ENCODE measurements at regions not wholly inside any gene's neighbourhood (a gene's known extent, or its start where the extent isn't known, plus 50 kb on each side); places are given as distances from the start of the nearest gene placed in this dataset.

- no peak for DNase-seq
These were observed 164.5 kb downstream of the TDRD15 start for GRCh38 chr2:21288299-21288698.

DNA sequence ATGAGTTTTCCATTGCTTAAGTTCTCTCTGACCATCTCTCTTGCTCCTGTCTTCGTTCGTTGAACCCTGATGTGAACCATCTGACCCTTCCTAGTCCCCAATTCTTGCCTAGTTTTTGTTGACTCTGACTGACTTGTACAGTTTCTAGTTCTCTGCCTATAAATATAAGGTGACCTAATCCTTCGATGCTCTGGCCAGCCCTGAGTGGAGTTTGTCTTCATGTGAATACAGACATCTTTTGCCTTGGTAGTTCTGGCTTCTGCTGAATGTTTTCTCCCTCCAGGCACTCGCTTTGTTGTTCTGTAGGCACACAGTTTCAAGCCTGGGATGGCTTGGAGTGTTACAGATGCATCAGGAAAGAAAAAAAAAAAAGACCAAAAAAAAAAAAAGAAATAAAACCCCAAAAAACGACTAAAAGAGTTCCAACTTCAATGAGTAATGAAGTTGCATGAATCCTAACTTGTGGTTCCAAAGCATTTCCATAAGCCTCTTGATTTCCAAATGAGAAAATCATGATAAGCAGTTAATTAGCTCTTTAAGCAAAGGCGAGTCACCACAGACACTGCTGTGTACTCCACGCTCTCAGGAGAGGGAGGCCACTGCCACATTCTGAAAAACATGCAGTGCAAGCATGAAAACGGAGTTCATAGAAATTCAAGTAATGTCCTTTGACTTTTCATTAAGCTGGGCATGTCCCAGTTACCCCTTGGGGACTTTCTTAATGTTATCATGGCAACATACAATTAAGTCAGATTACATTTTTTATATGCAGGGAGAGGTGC is 165.2 kb downstream of the TDRD15 start:
- DNase-seq: no peak

GRCh38 chr2:21289551-21289950 is 165.8 kb downstream of the TDRD15 start:
- DNase-seq: no peak

GRCh38 chr2:21289989-21290388 is 166.2 kb downstream of the TDRD15 start:
- no peak for DNase-seq

GRCh38 chr2:21291426-21291825 is 167.7 kb downstream of the TDRD15 start:
- DNase-seq: no peak

- no peak for DNase-seq
These were observed 170.7 kb downstream of the TDRD15 start for GRCh38 chr2:21294446-21294845.

- no peak for DNase-seq
These were observed 175.6 kb downstream of the TDRD15 start for GRCh38 chr2:21299411-21299810.

DNA sequence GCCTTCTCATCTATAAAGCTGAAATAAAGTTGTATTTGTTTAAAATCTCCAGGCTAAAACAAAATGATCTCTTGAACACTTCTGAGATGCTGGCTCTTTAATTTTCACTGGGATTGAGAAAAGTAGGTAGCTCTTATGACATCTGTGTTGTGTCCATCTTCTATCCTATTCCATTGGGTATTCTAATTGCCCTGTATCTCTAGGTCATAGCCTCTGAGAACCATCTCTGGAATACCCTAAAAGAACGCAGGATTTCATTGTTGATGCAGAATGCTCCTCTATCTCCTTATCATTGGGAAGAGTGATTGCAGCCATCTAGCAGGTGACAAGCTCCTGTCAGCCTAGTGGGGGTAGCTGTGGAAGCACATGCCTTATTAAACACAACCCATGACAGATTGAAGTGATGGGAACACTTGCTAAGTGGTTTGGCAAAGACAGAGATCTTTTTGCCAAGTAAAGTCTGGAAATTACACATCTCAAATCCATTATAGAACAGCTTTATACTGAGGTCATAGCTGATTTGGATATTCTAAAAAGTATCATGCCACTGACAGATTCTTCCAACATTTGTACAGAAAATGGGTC is 178.2 kb downstream of the TDRD15 start:
- DNase-seq: no peak

DNA sequence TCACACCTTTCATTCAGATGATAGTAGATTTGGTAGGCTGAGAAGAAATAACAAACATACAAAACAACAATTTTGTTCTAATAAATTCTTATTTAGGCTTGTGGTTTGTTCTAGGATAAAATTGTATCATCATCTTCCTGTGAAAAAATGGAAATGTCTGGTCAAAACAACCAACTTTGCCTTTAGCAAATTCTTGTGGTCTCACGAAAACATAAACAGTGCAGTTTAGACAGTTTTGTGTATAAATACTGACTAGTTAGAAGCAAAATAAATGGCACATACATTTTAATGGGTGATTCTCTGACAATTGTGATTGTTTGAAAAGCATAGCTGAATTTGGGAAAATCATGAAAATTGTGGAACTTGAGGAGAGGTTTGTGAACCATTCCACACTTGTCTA is 180.1 kb downstream of the TDRD15 start:
- no peak for DNase-seq

DNA sequence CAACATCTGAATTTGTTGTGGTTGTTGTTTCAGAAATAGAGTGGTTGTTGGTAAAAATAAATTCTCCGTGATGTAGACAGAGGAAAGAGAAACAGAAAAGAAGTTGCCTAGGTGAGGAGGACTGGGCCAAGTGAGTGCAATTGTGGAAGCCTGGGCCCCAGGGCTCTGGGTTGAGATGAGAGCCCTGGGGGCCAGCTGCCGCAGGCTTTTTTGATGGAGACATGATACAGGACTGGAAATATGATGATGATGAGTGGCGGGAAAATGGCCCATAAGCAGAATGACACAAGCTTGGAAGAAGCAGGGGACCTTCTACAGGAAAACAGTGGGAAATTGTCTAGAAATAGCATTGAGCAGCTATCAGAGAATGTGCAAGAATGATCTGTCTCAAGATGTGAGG is 181.8 kb downstream of the TDRD15 start:
- DNase-seq: no peak

DNA sequence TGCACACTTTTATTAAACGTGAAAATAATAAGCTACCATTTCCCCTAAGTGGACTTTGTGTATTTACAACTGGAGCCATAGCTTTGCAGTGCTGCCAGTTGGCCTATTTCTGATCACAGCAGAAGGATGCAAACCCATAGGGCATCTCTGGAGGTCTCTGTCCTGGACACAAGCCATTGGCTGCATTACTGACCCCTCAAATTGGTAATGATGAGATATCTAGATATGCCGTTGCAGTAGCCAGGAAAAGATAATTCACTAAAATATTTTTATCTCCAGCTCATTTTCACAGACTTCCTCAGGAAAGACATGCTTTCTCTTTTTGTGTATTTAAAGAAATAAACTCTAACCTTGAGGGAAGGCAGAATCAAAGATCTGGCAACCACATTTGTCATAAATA is 182.5 kb downstream of the TDRD15 start:
- DNase-seq: no peak

- DNase-seq: no peak
These were observed 183.3 kb downstream of the TDRD15 start for GRCh38 chr2:21307037-21307436.

DNA sequence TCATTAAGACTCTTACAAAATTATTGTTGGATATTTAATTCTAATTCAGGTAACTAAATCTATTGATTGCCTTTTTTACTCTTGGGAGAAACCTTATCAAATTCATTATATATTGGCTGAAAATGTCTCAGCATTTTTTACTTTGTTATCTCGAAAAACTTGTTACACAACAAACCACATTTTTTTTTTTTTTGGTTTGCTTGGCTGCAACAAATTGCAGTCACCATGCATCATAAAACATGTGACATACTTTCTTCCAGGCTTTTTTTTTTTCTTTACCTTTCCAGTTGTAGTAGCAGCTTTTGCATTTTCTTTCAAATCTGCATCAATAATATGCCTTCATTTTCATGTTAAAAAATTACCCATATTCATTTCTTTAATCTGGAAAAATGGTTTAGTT is 186.7 kb downstream of the TDRD15 start:
- DNase-seq: no peak

DNA sequence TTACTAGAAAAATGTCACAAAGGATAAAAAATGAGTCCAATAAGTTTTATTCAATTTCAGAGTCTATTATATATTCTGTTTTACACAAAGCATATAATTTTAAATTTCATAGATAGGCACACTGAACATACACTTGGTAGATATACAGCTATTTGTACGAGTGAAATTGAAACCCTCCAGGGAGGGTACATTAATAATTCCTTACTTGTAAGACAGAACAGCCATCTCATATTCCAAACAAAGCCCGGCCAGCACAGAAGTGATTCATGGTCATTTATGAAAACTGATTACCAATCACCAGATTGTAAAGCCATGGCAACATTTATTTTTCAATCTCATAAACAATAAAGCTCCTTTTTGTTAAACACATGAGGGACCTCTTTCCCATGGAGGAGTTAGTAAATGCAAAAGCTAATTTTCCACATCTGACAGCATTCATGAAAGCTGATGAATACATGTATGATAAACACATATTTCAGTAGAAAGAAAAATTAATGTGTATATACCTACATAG is 190.6 kb downstream of the TDRD15 start:
- no peak for DNase-seq

- DNase-seq: peak; percentile 29
These were observed 193.4 kb downstream of the TDRD15 start for GRCh38 chr2:21317131-21317530.

- DNase-seq: no peak
These were observed 194.5 kb downstream of the TDRD15 start for GRCh38 chr2:21318263-21318662.

GRCh38 chr2:21326152-21326551 is 202.4 kb downstream of the TDRD15 start:
- DNase-seq: no peak

DNA sequence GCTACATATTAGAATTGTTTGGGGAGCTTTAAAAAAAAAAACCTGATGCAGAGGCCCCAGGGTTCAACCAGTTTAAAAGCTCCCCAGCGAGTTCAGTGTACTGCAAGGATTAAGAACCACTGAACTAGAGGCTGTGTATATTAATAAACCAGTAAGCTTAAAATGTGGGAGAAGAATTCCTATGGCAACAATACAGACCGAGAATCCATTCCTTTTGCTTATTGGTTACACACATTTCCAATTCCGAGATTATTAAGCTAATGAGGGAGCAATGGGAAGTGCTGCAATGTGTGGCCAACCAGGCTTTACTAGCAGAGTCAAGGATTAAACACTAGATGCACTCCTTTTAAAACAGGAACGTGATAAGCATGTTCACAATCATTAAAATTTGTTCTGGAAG is 204.4 kb downstream of the TDRD15 start:
- DNase-seq: no peak

- no peak for DNase-seq
These were observed 207.1 kb downstream of the TDRD15 start for GRCh38 chr2:21330786-21331391.

- no peak for DNase-seq
These were observed 208.0 kb downstream of the TDRD15 start for GRCh38 chr2:21331625-21332370.

- no peak for DNase-seq
These were observed 209.3 kb downstream of the TDRD15 start for GRCh38 chr2:21332993-21333625.

GRCh38 chr2:21333684-21334083 is 209.9 kb downstream of the TDRD15 start:
- no peak for DNase-seq

GRCh38 chr2:21346984-21347383 is 223.2 kb downstream of the TDRD15 start:
- DNase-seq: no peak
